Esophagus squamous epithelium (tissue), 4 donors: ENCODE measurements at regions not wholly inside any gene's neighbourhood (a gene's known extent, or its start where the extent isn't known, plus 50 kb on each side); places are given as distances from the start of the nearest gene placed in this dataset.

Experiments used
- POLR2A ChIP-seq, 4 donors: fragments of 450-650 bp; IDR thresholded peaks; one replicate each; pipeline ENCODE4 v1.6.1; 2017; ENCODE audit warnings: antibody characterized with exemption in 4 of 4, mild to moderate bottlenecking in 4 of 4, moderate library complexity in 3 of 4
- TF ChIP-seq, protein P1 (sequence below), 6 experiments: fragments of 450-650 bp in 4 of 6; fragments of 200-600 bp in 2 of 6; sonication (generic) in 2 of 6; IDR thresholded peaks; one replicate each; pipeline ENCODE4 v1.5.1; 2016 to 2019; ENCODE audit warnings: antibody characterized with exemption in 6 of 6, mild to moderate bottlenecking in 4 of 6, moderate library complexity in 4 of 6

GRCh38 chr3:707041-707440, 385.8 kb upstream of the CNTN6 start:
- TF ChIP-seq, protein P1, sequence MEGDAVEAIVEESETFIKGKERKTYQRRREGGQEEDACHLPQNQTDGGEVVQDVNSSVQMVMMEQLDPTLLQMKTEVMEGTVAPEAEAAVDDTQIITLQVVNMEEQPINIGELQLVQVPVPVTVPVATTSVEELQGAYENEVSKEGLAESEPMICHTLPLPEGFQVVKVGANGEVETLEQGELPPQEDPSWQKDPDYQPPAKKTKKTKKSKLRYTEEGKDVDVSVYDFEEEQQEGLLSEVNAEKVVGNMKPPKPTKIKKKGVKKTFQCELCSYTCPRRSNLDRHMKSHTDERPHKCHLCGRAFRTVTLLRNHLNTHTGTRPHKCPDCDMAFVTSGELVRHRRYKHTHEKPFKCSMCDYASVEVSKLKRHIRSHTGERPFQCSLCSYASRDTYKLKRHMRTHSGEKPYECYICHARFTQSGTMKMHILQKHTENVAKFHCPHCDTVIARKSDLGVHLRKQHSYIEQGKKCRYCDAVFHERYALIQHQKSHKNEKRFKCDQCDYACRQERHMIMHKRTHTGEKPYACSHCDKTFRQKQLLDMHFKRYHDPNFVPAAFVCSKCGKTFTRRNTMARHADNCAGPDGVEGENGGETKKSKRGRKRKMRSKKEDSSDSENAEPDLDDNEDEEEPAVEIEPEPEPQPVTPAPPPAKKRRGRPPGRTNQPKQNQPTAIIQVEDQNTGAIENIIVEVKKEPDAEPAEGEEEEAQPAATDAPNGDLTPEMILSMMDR (IDR thresholded peaks at IDR 0.05): no peak
- TF ChIP-seq POLR2A (IDR thresholded peaks at IDR 0.05): no peak
